HL-60 (cell line): ENCODE measurements at regions not wholly inside any gene's neighbourhood (a gene's known extent, or its start where the extent isn't known, plus 50 kb on each side); places are given as distances from the start of the nearest gene placed in this dataset.

Experiments used
- CTCF ChIP-seq: IDR thresholded peaks from one replicate; pipeline ENCODE4 v1.5.1; 2011; ENCODE audit warnings: low read length, control low read depth, inconsistent platforms; ENCODE audit not compliant: insufficient read depth
- GABPA ChIP-seq: IDR thresholded peaks from 2 replicates; pipeline ENCODE4 v1.6.1; 2012; ENCODE audit warnings: low read depth
- POLR2AphosphoS5 ChIP-seq: IDR thresholded peaks from 2 replicates; pipeline ENCODE4 v1.6.1; 2012; ENCODE audit warnings: low read depth
- REST ChIP-seq: IDR thresholded peaks from 2 replicates; pipeline ENCODE4 v1.6.1; 2012; ENCODE audit warnings: low read depth; ENCODE audit not compliant: insufficient replicate concordance
- SPI1 ChIP-seq: IDR thresholded peaks from 2 replicates; pipeline ENCODE4 v1.6.1; 2012; ENCODE audit warnings: low read depth, mild to moderate bottlenecking, borderline replicate concordance

GRCh38 chr10:43856299-43856698 lies 207.6 kb upstream of the ZNF32 start:
- no peak for TF ChIP-seq CTCF
- no peak for TF ChIP-seq GABPA
- TF ChIP-seq REST: no peak
- TF ChIP-seq POLR2AphosphoS5: no peak
- no peak for TF ChIP-seq SPI1
